GM18502 (cell line): ENCODE measurements at regions not wholly inside any gene's neighbourhood (a gene's known extent, or its start where the extent isn't known, plus 50 kb on each side); places are given as distances from the start of the nearest gene placed in this dataset.
"Not testable (repeated sequence)": the region's sequence is repeated elsewhere in the genome, so short reads cannot be mapped to it uniquely, and the experiment has no call there.

ENCODE experiments used
- ATAC-seq: cut with Tn5 transposase; IDR thresholded peaks from one replicate; pipeline ENCODE4 v1.9.1; 2021; ENCODE audit warnings: mild to moderate bottlenecking; ENCODE audit not compliant: unreplicated experiment, poor library complexity

DNA sequence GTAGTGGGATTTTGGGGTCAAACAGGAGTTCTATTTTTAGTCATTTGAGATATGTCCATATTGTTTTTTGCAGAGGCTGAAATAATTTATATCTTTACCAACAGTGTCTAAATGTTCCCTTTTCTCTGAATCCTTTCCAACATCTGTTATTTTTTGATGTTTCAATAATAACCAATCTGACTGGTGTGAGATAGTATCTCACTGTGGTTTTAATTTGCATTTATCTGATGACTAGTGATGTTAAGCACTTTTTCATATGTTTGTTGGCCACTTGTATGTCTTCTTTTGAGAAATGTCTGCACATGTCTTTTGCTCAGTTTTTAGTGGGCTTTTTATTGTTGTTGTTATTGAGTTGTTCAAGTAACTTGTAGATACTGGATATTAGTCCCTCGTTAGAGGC lies 1325.0 kb downstream of the BRINP3 start:
- ATAC-seq, result no peak

- ATAC-seq, result no peak
Measured at GRCh38 chr1:189158155-189158554, 1319.5 kb downstream of the BRINP3 start.

DNA sequence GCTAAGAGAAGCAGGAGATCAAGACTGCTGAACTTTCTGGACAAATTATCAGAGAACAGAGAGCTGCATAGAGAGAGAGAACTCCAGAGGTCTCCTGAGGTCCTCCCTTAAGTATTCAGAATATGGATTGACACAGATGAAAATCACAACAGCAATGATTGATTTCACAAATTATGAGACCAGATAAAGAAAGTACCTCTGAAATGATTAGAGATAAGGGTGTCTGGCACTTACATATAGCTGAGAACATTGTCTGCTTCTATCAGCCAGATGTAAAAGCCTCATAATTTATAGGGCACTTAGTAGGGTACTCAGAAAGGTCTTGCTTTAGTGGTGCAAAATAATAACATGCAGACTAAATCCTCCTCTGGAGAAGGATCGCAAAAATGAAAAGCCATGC lies 1301.8 kb downstream of the BRINP3 start:
- ATAC-seq, result no peak

- no peak for ATAC-seq
Measured at GRCh38 chr1:189180057-189180456, 1297.6 kb downstream of the BRINP3 start.

DNA sequence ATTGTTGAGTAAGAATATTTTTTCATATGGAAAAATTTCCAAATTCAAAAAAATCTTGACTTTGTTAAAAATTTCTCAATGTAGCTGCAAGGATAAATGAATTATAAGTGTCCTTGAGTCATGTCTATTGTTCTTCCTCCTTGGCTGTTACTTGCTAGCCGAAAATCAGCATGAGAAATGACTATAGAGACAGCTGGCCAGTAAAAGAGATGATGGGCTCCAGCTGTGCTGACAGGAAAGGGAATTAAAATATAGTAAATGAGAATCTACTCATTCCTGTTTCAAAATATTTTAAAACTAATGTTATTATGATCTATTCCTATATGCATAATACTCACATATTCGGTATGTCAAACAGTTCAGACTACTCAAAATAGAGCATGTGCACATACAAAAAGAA lies 1292.6 kb downstream of the BRINP3 start:
- no peak for ATAC-seq

DNA sequence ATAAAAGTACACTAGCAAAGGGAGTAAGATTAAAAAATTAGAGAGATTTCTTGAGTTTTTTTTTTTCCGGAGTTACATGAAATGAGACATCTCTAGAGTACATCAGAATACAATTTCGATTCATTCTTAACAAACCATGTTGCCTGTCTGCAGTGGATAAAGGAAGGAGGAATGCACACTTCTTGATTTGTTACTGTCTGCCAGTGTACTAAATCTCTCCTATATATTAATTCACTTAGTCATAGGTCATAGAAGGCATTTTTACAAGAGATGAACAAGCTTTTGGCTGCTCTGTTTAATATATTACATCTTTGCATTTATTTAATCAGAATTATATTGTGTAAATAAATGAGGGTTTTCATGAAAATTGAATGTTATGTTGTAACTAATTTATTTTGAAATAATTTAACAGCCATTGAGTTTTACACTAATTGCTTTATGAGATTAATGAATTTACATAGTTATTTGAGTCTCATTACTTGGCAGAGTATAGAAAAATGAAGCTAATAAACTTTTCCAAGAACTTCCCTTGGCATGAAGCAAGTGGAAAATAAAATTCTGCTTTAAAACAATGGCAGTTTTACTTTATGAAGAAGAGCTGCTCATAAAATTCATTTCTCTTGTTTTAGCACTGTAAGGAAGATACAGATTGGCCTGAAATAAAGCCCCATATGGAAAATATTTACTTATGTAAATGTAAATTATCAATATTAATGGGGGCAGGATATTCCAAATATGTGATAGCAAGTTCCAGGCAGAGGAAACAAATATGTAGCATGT lies 1284.7 kb downstream of the BRINP3 start:
- no peak for ATAC-seq

- ATAC-seq, result no peak
Measured at GRCh38 chr1:189205863-189206262, 1271.8 kb downstream of the BRINP3 start.

- no peak for ATAC-seq
Measured at GRCh38 chr1:189206617-189207016, 1271.0 kb downstream of the BRINP3 start.

- ATAC-seq, result no peak
Measured at GRCh38 chr1:189211742-189212141, 1265.9 kb downstream of the BRINP3 start.

GRCh38 chr1:189212606-189213005 lies 1265.1 kb downstream of the BRINP3 start:
- ATAC-seq, result no peak

DNA sequence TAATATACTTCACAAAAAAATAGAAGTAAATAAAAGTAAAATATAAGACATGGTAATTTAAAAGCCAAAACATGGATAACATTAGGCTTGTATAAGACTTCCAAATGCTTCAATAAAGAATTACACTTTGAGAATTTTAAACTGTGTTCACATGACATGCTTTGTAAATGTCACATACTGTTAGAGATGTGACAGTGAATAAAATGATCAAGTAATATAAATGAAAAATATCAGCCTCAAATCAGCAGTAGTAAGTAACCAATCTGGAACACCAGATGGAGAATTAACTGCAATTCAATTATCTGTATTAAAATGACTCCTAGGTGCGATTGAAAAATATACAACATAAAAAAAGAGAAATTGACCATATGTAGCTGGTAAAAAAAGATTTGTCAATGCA lies 1260.8 kb downstream of the BRINP3 start:
- no peak for ATAC-seq

DNA sequence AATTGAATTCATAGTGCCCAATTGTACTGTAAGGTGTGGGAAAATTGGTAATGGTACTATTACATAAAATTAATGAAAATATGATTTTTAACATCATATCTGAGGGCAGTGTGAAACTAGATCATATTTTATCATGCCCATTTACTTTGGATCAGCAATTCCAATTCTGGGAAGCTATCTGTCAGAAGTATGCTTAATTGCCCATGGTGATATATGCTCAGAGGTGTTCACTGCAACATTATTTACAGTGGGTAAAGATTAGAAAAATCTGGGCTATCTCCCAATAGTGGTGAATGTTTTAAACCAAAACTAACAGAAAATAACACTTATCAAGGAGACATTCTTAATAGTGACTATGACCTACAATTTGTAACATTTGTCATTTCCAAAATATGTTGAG lies 1260.0 kb downstream of the BRINP3 start:
- no peak for ATAC-seq

GRCh38 chr1:189220750-189221149 lies 1256.9 kb downstream of the BRINP3 start:
- no peak for ATAC-seq

GRCh38 chr1:189225794-189226145 lies 1251.9 kb downstream of the BRINP3 start:
- not testable (repeated sequence) for ATAC-seq

DNA sequence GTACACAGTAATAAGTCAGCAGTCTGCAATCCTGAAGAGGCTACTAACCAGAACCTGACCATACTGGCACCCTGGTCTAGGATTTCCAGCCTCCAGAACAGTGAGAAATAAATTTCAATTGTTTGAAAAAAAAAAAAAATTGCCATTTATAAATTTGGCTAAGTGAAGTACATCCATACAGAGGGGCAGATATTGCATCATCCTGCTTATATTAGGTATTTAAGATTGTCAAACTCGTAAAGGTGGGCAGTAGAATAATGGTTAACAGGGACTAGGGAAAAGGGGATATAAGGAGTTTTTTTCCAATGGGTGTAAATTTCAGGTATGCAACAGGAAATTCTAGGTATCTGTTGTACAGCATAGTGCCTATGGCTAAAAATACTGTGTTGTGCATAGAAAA lies 1250.9 kb downstream of the BRINP3 start:
- ATAC-seq, result no peak

DNA sequence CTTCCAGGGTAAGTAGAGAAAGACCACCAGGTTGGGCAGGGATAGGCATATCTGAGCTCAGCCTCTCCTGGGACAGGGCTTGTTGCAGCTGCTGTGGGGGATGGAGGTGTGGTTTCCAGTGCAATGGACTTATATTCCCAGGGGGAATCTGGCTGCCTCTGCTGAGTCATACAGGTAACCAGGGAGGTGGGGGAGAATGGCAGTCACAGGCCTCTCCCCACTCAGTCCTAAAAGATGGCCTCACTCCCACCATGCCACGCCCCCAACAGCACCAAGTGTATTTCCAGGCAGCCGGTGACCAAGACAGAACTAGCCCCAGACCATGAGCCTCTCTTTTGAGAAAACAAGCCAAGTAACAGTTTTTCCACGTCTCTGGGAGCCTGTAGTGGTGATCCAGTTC lies 1240.7 kb downstream of the BRINP3 start:
- ATAC-seq, result no peak

- ATAC-seq, result no peak
Measured at GRCh38 chr1:189253601-189254350, 1223.9 kb downstream of the BRINP3 start.

DNA sequence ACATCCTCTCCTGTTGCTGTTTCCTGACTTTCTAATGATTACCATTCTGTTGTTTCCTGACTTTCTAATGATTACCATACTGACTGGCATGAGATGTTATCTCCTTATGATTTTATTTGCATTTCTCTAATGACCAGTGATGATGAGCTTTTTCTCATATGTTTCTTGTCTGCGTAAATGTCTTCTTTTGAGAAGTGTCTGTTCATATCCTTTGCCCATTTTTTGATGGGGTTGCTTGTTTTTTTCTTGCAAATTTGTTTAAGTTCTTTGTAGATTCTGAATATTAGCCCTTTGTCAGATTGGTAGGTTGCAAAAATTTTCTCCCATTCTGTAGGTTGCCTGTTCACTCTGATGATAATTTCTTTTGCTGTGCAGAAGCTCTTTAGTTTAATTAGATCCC lies 1216.5 kb downstream of the BRINP3 start:
- not testable (repeated sequence) for ATAC-seq

GRCh38 chr1:189269011-189269410 lies 1208.7 kb downstream of the BRINP3 start:
- ATAC-seq, result no peak

DNA sequence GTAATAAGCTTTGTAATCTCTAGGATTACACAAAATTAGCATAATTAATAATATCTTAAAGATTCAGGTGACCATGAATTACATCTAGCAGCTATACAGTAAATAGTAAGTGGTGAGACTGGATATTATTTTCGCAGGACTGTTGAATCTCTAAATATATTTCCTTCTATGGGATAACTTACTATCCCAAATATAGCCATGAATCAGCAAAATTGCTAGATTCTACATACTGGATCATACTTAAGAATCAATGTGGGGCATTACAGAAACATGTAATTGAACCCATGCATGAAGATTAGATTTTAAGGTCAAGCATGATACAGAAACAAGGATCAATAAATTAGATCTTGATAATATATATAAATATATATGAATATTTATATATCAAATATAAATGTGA lies 1203.4 kb downstream of the BRINP3 start:
- no peak for ATAC-seq

DNA sequence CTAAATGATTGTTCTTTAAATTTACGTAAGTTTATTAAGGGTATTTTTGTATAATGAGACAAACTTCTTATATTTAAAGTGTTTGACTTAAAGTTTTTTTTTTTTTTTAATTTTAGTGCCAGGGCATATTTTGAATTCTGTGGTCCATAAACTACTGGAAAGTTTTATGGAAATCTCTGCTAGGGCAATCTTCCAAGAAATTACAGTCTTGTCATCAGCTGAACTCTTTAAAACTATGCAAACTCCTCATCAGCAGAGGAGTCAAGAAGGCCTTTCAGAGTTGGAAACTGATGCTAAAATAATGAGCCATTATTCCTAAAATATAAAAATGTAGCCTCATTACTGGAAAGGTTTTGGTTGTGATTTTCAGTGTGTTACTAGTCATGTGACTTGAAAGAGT lies 1201.9 kb downstream of the BRINP3 start:
- ATAC-seq, result no peak

GRCh38 chr1:189289346-189289745 lies 1188.3 kb downstream of the BRINP3 start:
- ATAC-seq, result no peak
